ENCODE measurements at regions not wholly inside any gene's neighbourhood (a gene's known extent, or its start where the extent isn't known, plus 50 kb on each side); places are given as distances from the start of the nearest gene placed in this dataset.

GRCh38 chr20:51995551-51995951 lies 193.2 kb upstream of the SALL4 start:
- Histone ChIP-seq H3K4me3 (no peak overlapping the region), H3K36me3 (ENCODE audit: insufficient read depth, low read length) (no peaks in the 10 kb centered on the region), H3K27ac (no peak overlapping the region), H3K9me3 (ENCODE audit: low read depth, low read length) (no peaks in the 10 kb centered on the region), H3K9ac (ENCODE audit: insufficient read length) (no peak overlapping the region)
- TF ChIP-seq FOXP2 (optimal IDR thresholded peaks at IDR 0.05; ENCODE audit: control extremely low read depth, extremely low read length, insufficient read depth) (no peak), POLR2AphosphoS5 (IDR thresholded peaks at IDR 0.05; ENCODE audit: borderline replicate concordance, low read depth, low read length) (no peak), EZH2 (IDR thresholded peaks at IDR 0.05) (no peak)
- DNase-seq (ENCODE audit: low read depth, low spot score) = no peak

GRCh38 chr20:51994751-51995417 lies 192.6 kb upstream of the SALL4 start:
- DNase-seq (ENCODE audit: low read depth, low spot score) = no peak
- H3K27ac ChIP-seq = peak overlapping the region; percentile 16
- TF ChIP-seq EZH2 (IDR thresholded peaks at IDR 0.05) = no peak
- TF ChIP-seq POLR2AphosphoS5 (IDR thresholded peaks at IDR 0.05; ENCODE audit: borderline replicate concordance, low read depth, low read length) = no peak
- TF ChIP-seq FOXP2 (optimal IDR thresholded peaks at IDR 0.05; ENCODE audit: control extremely low read depth, extremely low read length, insufficient read depth) = no peak
- no peaks in the 10 kb centered on the region for H3K9me3 ChIP-seq (ENCODE audit: low read depth, low read length)
- H3K4me3 ChIP-seq = no peak overlapping the region
- peak overlapping the region; percentile 43 for H3K9ac ChIP-seq (ENCODE audit: insufficient read length)
- H3K36me3 ChIP-seq (ENCODE audit: insufficient read depth, low read length) = no peaks in the 10 kb centered on the region

- peak overlapping the region; percentile 58; the same call in 1 of the 2 replicates for H3K27ac ChIP-seq
- TF ChIP-seq FOXP2 (optimal IDR thresholded peaks at IDR 0.05; ENCODE audit: control extremely low read depth, extremely low read length, insufficient read depth) (no peak), EZH2 (IDR thresholded peaks at IDR 0.05) (no peak), POLR2AphosphoS5 (IDR thresholded peaks at IDR 0.05; ENCODE audit: borderline replicate concordance, low read depth, low read length) (no peak)
- DNase-seq (ENCODE audit: low read depth, low spot score) = no peak
Measured at GRCh38 chr20:51987812-51988211, 185.5 kb upstream of the SALL4 start.

GRCh38 chr20:51985013-51985415 lies 182.7 kb upstream of the SALL4 start:
- peak overlapping the region; percentile 97 for H3K27ac ChIP-seq
- peak overlapping the region; percentile 26 for H3K4me3 ChIP-seq
- no peak for TF ChIP-seq FOXP2 (optimal IDR thresholded peaks at IDR 0.05; ENCODE audit: control extremely low read depth, extremely low read length, insufficient read depth)
- no peak for TF ChIP-seq POLR2AphosphoS5 (IDR thresholded peaks at IDR 0.05; ENCODE audit: borderline replicate concordance, low read depth, low read length)
- TF ChIP-seq EZH2 (IDR thresholded peaks at IDR 0.05) = no peak
- H3K9me3 ChIP-seq (ENCODE audit: low read depth, low read length) = no peaks in the 10 kb centered on the region
- H3K9ac ChIP-seq (ENCODE audit: insufficient read length) = peak overlapping the region; percentile 50
- no peaks in the 10 kb centered on the region for H3K36me3 ChIP-seq (ENCODE audit: insufficient read depth, low read length)
- peak; percentile 99 for DNase-seq (ENCODE audit: low read depth, low spot score)

More at GRCh38 chr20:51987812-51988211, 185.5 kb upstream of the SALL4 start:
- Histone ChIP-seq H3K9me3 (ENCODE audit: low read depth, low read length) (no peaks in the 10 kb centered on the region), H3K9ac (ENCODE audit: insufficient read length) (no peak overlapping the region), H3K36me3 (ENCODE audit: insufficient read depth, low read length) (no peaks in the 10 kb centered on the region), H3K4me3 (no peak overlapping the region)

- Histone ChIP-seq H3K9ac (ENCODE audit: insufficient read length) (no peak overlapping the region), H3K9me3 (ENCODE audit: low read depth, low read length) (no peaks in the 10 kb centered on the region), H3K36me3 (ENCODE audit: insufficient read depth, low read length) (no peaks in the 10 kb centered on the region), H3K27ac (no peak overlapping the region), H3K4me3 (no peak overlapping the region)
- TF ChIP-seq POLR2AphosphoS5 (IDR thresholded peaks at IDR 0.05; ENCODE audit: borderline replicate concordance, low read depth, low read length) (no peak), FOXP2 (optimal IDR thresholded peaks at IDR 0.05; ENCODE audit: control extremely low read depth, extremely low read length, insufficient read depth) (no peak), EZH2 (IDR thresholded peaks at IDR 0.05) (no peak)
- DNase-seq (ENCODE audit: low read depth, low spot score) = no peak
Measured at GRCh38 chr20:51980277-51980676, 178.0 kb upstream of the SALL4 start.

GRCh38 chr20:51979226-51979625 lies 176.9 kb upstream of the SALL4 start:
- Histone ChIP-seq H3K9me3 (ENCODE audit: low read depth, low read length) (no peaks in the 10 kb centered on the region), H3K36me3 (ENCODE audit: insufficient read depth, low read length) (no peaks in the 10 kb centered on the region), H3K9ac (ENCODE audit: insufficient read length) (no peak overlapping the region), H3K27ac (no peak overlapping the region), H3K4me3 (no peak overlapping the region)
- DNase-seq (ENCODE audit: low read depth, low spot score) = no peak
- no peak for TF ChIP-seq FOXP2 (optimal IDR thresholded peaks at IDR 0.05; ENCODE audit: control extremely low read depth, extremely low read length, insufficient read depth)
- TF ChIP-seq EZH2 (IDR thresholded peaks at IDR 0.05) = no peak
- no peak for TF ChIP-seq POLR2AphosphoS5 (IDR thresholded peaks at IDR 0.05; ENCODE audit: borderline replicate concordance, low read depth, low read length)

- no peak overlapping the region for H3K4me3 ChIP-seq
- no peak for TF ChIP-seq FOXP2 (optimal IDR thresholded peaks at IDR 0.05; ENCODE audit: control extremely low read depth, extremely low read length, insufficient read depth)
- no peak for TF ChIP-seq EZH2 (IDR thresholded peaks at IDR 0.05)
- TF ChIP-seq POLR2AphosphoS5 (IDR thresholded peaks at IDR 0.05; ENCODE audit: borderline replicate concordance, low read depth, low read length) = no peak
- H3K36me3 ChIP-seq (ENCODE audit: insufficient read depth, low read length) = no peaks in the 10 kb centered on the region
- no peak overlapping the region for H3K9ac ChIP-seq (ENCODE audit: insufficient read length)
- no peak for DNase-seq (ENCODE audit: low read depth, low spot score)
- H3K27ac ChIP-seq = no peak overlapping the region
- H3K9me3 ChIP-seq (ENCODE audit: low read depth, low read length) = no peaks in the 10 kb centered on the region
Measured at GRCh38 chr20:51978070-51978501, 175.8 kb upstream of the SALL4 start.

GRCh38 chr20:51972056-51972455 lies 169.7 kb upstream of the SALL4 start:
- H3K9me3 ChIP-seq (ENCODE audit: low read depth, low read length) = no peaks in the 10 kb centered on the region
- H3K9ac ChIP-seq (ENCODE audit: insufficient read length) = no peak overlapping the region
- H3K36me3 ChIP-seq (ENCODE audit: insufficient read depth, low read length) = no peaks in the 10 kb centered on the region
- no peak for DNase-seq (ENCODE audit: low read depth, low spot score)
- H3K27ac ChIP-seq = no peak overlapping the region
- H3K4me3 ChIP-seq = no peak overlapping the region
- TF ChIP-seq FOXP2 (optimal IDR thresholded peaks at IDR 0.05; ENCODE audit: control extremely low read depth, extremely low read length, insufficient read depth) (no peak), EZH2 (IDR thresholded peaks at IDR 0.05) (no peak), POLR2AphosphoS5 (IDR thresholded peaks at IDR 0.05; ENCODE audit: borderline replicate concordance, low read depth, low read length) (no peak)
